SIG-M5 treated with dmso at 0.1 percent for 504 hours (cell line): ENCODE measurements at regions not wholly inside any gene's neighbourhood (a gene's known extent, or its start where the extent isn't known, plus 50 kb on each side); places are given as distances from the start of the nearest gene placed in this dataset.

Experiments used
- DNase-seq: peaks from one replicate; lab custom pipeline; 2025; ENCODE audit not compliant: unreplicated experiment; lab: John Stamatoyannopoulos, UW

DNA sequence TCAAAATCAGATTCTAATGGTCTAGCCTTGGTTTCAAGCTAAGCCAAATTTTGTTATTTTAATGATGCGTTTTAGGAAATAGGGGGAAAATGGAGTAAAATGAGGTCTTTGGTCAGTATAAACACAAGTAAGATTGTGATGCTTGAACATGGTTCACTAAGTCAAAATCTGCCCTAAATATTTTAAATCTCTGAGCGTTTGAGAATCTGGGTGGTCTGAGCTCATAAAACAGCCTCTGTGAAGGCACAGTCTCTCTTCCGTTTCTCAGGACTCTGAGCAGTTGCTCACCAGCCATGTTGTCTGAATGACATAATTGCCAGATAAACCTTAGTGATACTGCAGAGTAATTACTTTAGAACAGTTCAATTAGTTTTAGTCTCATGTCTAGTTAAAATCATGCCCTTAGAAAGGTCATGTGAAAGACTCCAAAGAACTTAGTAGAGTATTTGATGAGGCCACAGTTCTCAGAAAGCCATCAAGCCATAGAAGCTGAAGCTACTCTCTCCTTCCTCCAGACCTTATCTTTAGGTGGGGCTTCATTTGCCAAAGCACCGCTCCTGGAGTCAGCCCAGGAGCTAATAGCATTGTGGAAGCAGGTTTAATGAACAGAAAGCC is 257.1 kb upstream of the MAP3K1 start:
- DNase-seq, result no peak

- DNase-seq, result no peak
Measured at GRCh38 chr5:56557198-56557597, 258.2 kb upstream of the MAP3K1 start.

DNA sequence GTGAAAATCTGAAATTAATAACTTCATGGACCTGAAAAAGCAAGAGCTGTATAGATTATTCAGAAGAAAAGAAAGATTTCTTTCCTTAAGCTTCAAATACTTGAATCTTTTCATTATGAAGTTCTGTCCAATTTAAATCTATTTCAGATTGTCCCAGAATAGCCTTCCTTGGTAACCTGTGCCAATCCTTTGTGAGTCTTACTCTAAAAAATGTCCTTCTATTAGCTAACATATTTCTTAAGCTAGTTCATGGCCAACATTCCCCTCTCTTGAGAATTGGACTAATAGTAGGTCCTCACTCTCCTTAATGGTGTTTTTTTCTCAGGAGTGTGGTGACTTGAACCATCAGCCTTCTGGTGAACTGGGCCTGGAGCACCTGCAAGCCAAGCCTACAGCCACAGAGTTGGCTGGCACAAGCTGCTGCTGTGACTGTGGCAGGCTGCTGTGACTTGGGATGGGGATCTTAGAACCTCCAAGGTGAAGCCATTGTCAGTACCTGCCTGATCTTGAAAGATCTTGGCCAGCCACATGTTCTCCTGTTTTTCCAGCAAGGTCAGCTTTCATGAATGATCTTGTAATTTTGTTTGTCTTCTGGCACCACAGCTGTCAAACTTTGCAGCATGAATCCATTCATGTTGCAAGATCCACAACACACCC is 262.6 kb upstream of the MAP3K1 start:
- DNase-seq, result no peak

DNA sequence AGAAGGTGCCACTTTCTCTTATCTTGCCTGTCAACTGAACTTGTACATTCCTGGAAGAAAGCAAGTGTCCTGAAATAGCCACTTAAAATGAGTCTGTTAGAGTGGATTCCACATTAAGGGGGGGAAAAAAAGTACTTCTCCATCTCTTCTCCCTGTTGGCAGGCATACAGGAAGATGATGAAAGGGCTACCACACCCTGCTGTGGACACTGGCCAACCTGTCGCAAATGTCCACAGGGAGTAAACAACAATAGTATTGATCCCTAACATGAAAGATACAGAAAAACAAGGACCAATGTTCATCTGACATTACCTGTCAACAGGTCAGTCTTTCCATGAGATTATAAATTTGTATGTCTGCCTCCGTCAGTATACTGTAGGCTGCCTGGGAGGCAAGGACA is 265.1 kb upstream of the MAP3K1 start:
- no peak for DNase-seq

DNA sequence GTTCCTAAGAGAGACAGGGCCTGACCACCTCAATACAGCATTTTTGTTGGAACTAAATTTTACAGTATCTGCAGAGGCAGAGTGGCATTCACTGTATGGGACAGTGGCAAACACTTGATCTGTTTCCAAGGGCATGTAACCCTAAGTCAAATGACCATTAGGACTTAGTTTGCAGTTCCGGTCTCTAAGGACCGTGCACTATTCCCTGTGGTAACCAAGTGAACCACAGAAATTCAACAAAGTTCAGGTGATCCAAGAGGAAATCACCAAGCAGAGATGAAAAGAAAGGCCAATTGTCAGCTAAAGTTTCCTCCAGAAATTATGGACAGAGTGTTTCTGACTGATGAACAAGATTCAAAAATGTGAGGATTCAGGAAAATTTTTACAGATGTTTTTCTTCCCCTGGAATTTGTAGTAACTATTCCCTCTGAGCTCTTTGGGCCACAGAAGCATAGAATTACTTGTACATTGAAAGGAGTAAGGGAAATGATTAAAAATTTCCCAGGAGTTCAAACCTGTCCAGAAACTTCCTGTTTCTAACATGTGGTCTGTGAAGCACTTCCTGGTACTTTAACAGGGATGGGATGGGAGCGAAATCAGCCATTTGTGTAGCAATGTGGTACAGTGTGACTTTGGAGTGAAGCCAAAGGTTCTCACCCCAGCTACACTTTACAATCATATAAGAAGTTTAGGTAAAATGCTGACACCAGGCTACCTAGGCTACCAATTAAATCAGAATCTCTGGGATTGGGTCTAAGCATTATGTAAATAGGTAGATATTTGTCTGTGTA is 266.1 kb upstream of the MAP3K1 start:
- no peak for DNase-seq

DNA sequence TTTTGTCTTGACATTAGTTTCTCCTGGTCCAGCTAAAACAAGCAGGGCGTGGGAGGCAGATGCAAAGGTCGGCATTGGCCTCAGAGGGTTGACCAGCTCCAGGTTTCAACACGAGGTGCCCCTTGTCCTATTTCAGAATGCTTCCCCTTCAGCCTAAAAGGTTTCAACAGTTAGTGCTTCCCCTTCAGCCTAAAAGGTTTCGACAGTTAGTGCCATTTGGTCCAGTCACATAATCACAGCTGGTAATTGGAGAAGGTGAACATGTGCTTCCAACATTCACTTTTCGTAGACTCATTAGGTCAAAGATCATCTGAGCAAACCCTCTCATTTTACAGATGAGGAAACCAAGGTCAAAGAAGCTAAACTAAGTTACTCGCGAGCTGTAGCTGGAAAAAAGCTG is 270.3 kb upstream of the MAP3K1 start:
- no peak for DNase-seq

- no peak for DNase-seq
Measured at GRCh38 chr5:56543441-56544388, 271.6 kb upstream of the MAP3K1 start.

GRCh38 chr5:56540266-56540665 is 275.1 kb upstream of the MAP3K1 start:
- DNase-seq, result no peak

GRCh38 chr5:56538580-56538979 is 276.8 kb upstream of the MAP3K1 start:
- DNase-seq, result no peak

DNA sequence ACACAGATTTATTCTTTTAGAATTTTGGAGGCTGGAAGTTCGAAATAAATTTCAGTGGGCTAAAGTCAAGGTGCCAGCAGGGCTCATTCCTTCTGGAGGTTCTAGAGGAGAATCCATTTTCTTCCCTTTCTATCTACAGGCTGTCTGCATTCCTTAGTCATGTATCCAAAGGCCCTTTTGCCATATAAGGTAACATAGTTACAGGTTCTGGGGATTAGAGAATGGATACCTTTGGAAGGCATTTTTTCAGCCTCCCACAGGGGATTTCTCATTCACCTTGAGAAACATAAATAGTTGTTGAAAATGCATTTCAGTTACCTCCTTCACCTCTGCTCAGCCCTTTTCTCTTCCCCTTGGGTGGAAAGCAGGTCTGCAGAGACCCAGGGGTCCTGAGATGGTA is 280.0 kb upstream of the MAP3K1 start:
- no peak for DNase-seq

DNA sequence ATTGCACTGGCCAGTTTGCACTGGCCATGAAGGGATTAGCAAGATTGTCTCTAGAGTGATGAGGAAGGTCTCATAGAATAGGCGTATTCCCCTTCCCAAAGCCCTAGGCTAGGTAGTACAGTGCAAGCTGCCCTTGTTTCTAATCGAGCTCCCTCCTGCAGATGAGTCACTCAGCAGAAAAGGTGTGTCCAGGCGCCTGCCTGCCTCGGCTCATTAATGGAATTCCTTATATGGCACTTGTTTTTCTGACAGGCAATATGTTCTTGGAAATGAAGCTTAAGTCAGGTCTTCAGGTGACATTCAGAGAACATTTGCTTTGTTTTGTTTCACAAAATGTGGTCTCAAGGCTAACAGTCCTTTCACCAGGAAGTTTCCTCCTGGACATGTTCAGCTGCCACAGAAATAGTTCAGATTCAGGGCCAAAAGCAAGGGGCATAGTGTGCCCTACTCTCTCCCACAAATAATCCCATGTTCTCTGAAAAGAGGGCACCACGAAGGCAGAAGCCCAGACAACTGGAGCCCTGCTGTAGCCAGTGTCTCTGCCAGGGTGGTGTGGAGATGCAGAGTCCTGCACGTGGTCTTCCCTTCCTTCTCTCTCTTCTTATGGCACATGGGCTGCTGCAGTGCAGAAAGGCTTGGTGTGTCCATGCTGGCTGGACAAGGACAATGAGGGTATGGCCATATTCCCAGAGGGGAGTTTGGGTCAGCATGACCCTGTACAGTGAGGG is 281.1 kb upstream of the MAP3K1 start:
- DNase-seq, result no peak

- no peak for DNase-seq
Measured at GRCh38 chr5:56532466-56532865, 282.9 kb upstream of the MAP3K1 start.

DNA sequence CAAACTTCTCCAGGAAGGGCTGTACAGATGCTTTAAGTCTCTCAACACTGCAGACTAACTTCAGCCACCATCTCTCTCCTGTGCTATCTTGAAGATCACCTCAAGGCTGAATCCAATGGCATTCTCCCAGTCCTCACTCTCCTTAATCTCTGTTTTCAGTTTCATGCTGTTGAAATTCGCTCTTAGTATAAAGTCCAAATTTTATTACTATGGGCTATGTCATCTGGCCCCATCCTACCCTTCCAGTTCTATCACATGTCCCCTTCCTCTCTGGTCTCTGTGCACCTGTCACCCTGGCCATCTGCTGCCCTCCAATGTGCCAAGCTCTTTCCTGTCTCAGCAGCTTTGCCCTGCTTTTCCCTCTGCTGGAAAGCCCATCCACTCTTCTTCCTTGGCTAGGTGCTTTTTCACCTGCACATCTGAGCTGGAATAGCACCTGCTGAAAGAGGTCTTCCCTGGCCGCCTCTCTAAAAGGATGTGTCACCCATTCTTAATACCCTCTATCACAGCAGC is 284.7 kb upstream of the MAP3K1 start:
- no peak for DNase-seq

- DNase-seq, result peak; percentile 91
Measured at GRCh38 chr5:56529666-56530430, 285.5 kb upstream of the MAP3K1 start.

DNA sequence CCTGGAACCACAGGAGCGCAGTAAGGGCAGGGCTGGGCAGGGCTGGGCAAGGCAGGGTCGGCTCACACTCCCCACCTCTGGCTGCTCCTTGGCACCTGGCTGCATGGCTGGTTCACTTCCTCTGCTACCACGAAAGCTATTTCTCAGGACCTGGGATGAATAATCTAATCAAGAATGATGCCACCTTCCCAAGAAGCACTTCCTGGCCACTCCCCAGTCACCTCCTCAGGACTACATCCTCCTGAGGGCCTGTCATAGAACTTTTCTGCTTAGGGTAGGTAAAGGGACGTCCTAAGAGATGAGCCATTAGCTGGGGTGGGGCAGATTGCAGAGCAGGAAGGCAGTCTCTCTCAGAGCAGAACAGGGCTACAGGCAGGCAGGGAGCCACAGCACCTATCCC is 288.2 kb upstream of the MAP3K1 start:
- no peak for DNase-seq

GRCh38 chr5:56525113-56525512 is 290.2 kb upstream of the MAP3K1 start:
- DNase-seq, result no peak

DNA sequence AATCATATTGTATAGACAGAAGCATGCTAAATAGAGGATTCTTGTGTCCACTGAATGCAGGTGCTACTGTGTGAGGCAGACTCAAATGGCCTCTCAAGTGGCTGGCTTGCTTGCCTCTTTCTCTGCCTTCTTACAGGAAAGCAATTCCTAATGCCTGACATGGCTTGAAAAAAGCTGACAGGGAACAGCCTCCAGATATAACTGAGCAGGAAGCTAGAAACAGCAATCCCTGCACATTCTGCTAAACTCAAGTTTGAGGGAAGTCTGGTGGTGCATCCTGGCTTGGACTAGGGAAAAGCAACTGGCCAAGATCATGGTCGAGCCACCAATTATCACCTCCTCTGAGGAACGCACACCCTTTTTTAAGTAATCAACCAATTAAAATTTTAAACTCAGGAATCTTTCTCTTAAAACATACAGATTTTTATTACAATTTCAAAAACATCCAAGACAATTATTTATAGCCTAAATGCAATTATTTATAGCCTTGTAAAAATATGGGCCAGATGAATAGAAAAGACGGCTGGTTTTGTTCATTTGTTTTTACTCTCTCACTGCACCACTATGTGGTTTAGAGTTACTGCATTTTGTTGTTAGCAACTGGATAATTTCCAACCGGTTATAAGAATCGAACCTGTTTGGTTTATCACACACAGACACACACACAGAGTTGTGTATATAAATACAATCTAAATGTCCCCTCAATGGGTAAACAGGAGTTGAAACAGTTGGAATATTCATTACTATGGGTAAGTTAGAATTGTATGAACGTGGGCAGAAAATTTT is 290.9 kb upstream of the ANKRD55 start:
- DNase-seq, result no peak

GRCh38 chr5:56522960-56523359 is 289.8 kb upstream of the ANKRD55 start:
- DNase-seq, result no peak

DNA sequence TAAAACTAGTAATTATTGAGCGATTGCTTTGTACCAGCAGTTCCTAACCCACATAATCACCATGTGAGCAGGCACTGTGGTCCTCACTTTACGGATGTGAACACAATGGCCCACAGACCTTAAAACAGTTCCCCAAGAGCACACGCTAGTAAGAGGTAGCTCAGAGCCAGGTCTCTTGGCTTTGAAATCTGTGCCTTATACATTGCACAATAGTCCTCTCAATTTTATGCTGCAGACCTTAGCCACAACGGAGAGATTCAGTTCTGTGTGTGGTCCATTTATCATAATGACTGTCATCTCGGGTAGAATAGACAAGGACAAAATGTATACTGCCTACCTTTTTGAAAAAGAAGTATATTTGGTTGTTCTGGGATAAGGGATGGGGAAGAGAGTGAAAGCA is 289.0 kb upstream of the ANKRD55 start:
- no peak for DNase-seq
